KOPT-K1 (cell line): ENCODE measurements at regions not wholly inside any gene's neighbourhood (a gene's known extent, or its start where the extent isn't known, plus 50 kb on each side); places are given as distances from the start of the nearest gene placed in this dataset.
"Not testable (repeated sequence)": the region's sequence is repeated elsewhere in the genome, so short reads cannot be mapped to it uniquely, and the experiment has no call there.

Experiments
- H3K27ac ChIP-seq: fragments of 200-600 bp; sonication (generic); 2 replicates; pipeline ENCODE4 v1.5.1; 2016; ENCODE audit warnings: antibody characterized with exemption, mild to moderate bottlenecking, low read depth, low read length; ENCODE audit not compliant: poor library complexity, severe bottlenecking
- H3K36me3 ChIP-seq: fragments of 200-600 bp; sonication (generic); 2 replicates; pipeline ENCODE4 v1.5.1; 2017; ENCODE audit warnings: antibody characterized with exemption, mild to moderate bottlenecking, low read length, moderate library complexity; ENCODE audit not compliant: insufficient read depth
- H3K9me3 ChIP-seq: fragments of 200-600 bp; sonication (generic); 2 replicates; pipeline ENCODE4 v1.5.1; 2017; ENCODE audit warnings: antibody characterized with exemption, low read length, mild to moderate bottlenecking; ENCODE audit not compliant: insufficient read depth, poor library complexity, severe bottlenecking

DNA sequence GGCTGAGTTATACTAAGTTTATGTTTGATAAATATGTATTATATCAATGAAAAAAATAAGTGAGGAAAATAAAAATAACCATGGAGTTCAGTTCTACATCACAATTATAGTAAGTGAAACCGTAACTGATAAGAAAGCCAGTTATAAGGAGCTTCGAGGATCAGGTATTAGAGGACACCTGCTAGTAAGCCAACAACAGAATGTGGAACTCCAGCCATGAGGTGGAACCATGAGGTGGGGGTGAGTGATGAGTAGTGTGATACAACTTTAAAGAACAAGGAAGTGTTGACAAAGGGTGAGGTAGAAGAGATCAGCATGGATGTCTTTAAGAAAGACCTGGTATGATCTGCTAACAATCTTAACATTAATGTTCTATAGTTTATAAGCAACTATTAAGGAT lies 452.9 kb downstream of the GUCY1A2 start:
- Histone ChIP-seq H3K9me3 (peaks cover 16% of the 10 kb centered on the region), H3K36me3 (no peaks in the 10 kb centered on the region), H3K27ac (no peak overlapping the region)

DNA sequence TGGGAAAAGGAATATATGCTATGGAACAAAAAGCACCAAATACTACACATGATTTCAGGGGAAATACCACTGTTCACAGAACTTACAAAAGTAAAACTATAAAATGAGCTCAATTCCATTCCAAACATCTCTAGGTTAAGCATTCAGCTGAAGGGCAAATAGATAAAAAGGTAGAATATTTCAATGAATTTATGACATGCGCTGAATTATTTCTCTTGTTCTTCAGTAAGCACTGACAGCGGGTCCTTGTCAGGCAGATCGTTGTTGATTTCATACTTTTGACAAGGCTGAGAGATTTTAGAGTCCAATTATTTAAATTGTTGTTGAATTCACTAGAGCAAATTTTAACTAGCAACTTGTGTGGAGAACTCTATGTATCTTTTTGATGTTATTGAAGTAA lies 449.6 kb downstream of the GUCY1A2 start:
- no peaks in the 10 kb centered on the region for H3K36me3 ChIP-seq
- H3K9me3 ChIP-seq = peaks cover 33% of the 10 kb centered on the region
- no peak overlapping the region for H3K27ac ChIP-seq

DNA sequence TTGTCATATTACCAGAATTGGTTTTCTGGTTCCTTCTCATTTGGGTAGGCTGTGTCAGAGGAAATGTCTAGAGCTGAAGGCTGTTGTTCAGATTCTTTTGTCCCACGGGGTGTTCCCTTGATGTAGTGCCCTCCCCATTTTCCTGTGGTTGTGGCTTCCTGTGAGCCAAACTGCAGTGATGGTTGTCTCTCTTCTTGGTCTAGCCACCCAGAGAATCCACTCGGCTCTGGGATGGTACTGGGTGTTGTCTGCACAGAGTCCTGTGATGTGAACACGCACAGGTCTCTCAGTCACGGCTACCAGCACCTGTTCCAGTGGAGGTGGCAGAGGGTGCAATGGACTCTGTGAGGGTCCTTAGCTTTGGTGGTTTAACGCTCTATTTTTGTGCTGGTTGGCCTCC lies 440.9 kb downstream of the GUCY1A2 start:
- H3K36me3 ChIP-seq = not testable (repeated sequence)
- peaks cover 64% of the 10 kb centered on the region for H3K9me3 ChIP-seq
- peak overlapping the region; percentile 87 for H3K27ac ChIP-seq

DNA sequence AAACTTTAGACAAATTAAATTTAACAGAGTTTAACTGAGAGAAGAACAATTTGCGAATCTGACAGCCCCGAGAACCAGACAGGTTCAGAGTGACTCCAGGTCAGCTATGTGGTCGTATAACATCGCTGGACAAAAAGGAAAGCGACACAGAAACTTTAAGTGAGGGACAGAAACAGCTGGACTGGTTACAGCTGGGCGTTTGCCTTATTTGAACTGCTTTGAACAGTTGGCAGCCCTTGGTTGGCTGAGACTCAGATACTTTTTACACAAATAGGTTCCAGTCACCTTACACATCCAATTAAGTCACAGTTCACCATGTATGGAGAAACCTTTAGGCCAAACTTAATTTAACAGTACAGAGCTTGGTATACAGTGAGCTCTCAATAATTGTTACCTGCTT lies 436.9 kb downstream of the GUCY1A2 start:
- Histone ChIP-seq H3K9me3 (peaks cover 54% of the 10 kb centered on the region), H3K27ac (no peak overlapping the region), H3K36me3 (no peaks in the 10 kb centered on the region)

DNA sequence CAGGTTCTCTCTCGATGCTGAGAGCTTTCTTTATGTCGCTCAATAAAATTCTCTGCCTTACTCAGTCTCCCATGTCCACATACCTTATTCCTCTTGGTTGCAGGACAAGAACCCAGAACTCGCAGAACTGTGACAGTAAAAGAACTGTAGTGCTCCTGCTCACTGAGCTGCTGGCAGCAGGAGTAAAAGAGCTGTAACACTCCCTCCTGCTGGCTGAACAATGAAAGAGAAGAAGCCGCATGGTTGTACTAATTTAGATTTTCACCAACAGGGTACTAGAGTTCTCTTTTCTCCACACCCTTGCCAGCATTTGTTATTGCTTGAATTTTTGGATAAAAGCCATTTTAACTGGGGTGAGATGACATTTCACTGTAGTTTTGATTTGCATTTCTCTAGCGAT lies 433.2 kb downstream of the GUCY1A2 start:
- H3K9me3 ChIP-seq = peaks cover 27% of the 10 kb centered on the region

DNA sequence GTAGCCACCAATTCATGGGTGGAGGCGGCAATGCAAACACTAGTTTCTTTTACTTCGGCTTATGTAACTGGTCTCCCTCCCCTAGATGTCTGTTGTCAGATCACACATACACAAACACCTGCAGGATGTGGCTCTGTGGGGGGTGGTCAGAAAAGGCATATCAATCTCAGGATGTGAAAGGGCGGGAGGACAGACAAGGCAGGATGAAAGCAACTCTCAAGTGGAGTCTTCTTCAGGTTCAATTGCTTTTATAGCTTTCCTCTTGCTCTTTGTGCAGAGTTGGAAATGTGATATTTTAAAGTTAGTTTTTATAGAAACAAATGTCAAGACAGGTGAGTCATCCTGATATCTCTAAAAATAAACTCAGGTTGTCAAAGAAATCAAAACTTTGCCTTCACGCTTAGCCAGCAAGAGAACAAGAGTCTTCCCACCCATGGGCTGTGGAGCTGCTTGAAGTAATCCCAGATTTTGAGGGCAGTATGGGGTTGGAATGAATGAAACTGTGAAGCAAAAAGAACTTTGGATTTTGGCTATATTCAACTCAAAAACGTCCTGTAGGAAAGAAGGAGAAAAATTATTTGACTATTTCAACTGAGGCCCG lies 423.4 kb downstream of the GUCY1A2 start:
- H3K27ac ChIP-seq = peak overlapping the region; percentile 64
- H3K9me3 ChIP-seq = peaks cover 49% of the 10 kb centered on the region
- H3K36me3 ChIP-seq = no peaks in the 10 kb centered on the region

More for the DNA sequence above, 433.2 kb downstream of the GUCY1A2 start:
- H3K27ac ChIP-seq = no peak overlapping the region
- H3K36me3 ChIP-seq = no peaks in the 10 kb centered on the region

DNA sequence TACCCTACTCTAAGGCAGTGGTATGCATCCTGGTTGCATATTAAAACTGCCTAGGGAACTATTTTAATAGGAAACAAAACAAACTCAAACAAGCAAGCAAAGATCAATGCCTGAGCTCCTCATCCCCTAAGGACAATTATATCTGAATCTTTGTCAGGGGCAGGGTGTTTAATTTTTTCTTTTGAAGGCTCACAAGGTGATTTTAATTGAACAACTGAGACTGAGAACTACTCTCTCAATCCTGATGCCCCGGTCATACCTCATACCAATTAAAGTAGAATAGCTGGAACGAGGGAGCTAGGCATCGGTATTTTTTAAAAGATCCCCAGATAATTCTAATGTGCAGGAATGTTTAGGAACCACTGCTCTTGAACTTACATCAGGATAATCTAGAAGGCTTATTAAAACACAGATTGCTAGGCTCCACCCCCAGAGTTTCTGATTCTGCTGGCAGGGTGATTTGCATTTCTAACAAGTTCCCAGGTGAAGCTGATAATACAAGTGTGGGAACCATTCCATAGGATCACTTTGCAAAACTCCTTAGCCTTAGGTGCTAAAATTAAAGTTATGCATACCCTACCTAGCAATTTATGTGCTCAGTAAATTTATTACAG lies 416.5 kb downstream of the GUCY1A2 start:
- Histone ChIP-seq H3K27ac (no peak overlapping the region), H3K36me3 (no peaks in the 10 kb centered on the region), H3K9me3 (peaks cover 24% of the 10 kb centered on the region)

DNA sequence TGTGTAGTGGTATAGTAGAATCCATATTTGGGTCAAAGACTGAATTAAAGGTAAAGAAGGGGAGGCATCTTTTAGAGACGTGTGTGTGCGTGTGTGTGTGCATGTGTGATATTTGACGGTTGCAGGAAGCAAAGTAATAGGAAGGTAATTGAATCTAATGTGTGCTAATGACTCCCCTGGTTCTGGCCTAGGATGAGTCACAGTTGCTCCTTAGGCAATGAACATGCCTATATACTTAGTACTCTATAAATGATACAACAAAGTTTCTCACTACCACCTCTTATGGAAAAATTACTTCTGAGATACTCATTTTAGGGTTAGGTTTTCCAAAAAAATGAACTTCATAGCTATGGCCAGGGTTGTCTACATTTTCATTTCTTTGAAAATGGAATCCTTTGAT lies 409.6 kb downstream of the GUCY1A2 start:
- H3K27ac ChIP-seq = no peak overlapping the region
- H3K9me3 ChIP-seq = peaks cover 4% of the 10 kb centered on the region

DNA sequence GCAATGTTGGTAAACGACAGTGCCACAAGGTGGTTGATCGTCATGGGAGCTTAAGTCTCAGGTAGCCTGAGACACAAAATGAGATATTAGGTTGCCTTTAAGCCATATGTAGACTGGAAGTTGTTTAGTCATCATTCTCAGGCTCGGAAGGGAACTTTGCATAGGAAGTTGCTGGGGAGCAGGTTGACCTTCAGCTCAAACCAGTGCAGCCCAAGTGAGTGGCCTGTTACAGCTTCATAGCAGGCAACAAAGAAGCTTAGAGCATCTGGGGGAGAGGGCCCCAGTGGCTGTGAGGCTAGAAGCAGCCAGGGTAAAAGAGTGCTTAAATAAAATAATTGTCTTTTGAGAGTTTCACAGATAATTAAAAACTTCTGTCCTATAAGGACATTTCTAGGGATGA lies 404.0 kb downstream of the GUCY1A2 start:
- Histone ChIP-seq H3K36me3 (no peaks in the 10 kb centered on the region), H3K9me3 (peaks cover 8% of the 10 kb centered on the region), H3K27ac (no peak overlapping the region)

More for the DNA sequence above, 409.6 kb downstream of the GUCY1A2 start:
- H3K36me3 ChIP-seq = no peaks in the 10 kb centered on the region

DNA sequence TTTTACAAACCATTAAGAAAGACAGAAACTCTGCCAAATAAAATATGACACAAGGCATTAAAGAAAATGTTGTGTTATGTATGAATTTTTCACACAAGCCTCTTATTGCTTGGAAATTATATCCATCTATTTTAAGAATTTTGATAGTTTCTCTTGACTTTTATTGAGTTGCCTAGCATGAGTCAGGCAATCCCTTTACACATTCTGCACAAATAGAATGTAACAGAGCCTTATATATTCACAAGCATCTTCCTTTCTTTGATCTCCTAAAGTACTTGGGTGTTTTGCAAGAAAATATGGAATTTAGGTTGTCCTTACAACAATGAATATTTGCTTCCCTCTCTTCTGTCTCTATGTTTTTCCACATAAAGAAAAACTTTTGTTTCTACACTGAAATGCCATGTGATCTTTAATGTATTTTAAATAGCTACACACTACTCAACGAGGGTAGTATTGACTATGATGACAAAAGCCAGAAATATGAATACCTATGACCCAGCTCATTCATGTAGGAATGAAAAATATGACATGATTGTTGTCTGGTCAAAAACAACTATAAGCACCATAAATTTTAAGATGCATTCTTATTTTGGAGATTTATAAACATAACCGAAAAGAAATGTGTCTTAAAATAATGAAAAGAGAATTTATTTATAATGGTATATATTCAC lies 398.8 kb downstream of the GUCY1A2 start:
- H3K9me3 ChIP-seq = peaks cover 4% of the 10 kb centered on the region
- no peaks in the 10 kb centered on the region for H3K36me3 ChIP-seq
- no peak overlapping the region for H3K27ac ChIP-seq

DNA sequence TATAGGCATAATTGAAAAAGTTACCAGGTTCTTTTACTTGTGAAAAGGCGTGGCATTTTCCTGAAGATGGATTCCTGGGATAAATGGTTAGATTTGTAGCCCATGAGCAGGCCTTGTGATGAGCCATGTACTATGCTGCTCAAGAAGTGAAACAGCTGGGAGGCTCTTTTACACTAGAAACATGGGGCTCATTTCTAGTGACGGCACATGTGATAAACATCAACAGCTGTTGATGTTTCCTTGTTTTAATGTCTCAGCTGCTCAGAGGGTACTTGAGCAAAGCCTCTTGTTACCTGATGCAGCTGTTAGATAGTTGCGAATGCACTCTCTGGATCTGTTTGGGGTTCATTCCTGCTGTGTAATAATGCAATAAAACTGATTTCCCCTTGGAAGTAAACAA lies 396.8 kb downstream of the GUCY1A2 start:
- Histone ChIP-seq H3K9me3 (peaks cover 4% of the 10 kb centered on the region), H3K27ac (no peak overlapping the region), H3K36me3 (no peaks in the 10 kb centered on the region)
